ENCODE measurements at regions not wholly inside any gene's neighbourhood (a gene's known extent, or its start where the extent isn't known, plus 50 kb on each side); places are given as distances from the start of the nearest gene placed in this dataset.

DNA sequence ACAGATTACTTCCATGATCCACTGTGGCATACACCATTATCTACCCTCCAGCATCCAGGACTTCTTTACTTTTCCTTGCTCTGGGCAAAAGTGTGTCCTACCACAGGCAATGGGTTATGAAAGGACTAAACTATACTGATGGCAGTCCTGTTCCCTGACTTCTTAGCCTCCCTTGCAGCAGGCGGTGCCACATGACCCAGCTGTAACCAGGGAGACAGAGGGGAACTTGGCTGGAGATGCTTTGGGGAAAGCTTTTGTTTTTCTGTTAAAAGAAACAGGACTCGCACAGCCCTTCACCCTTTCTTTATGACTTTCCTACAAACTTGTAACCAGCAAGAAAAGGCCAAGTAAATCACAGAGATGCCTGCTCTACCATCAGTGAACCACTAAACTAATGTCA, 394.4 kb downstream of the PCNX1 start:
- Mint-ChIP-seq H3K36me3 (no peaks in the 10 kb centered on the region), H3K4me3 (no peak overlapping the region), H3K27me3 (no peaks in the 10 kb centered on the region), H3K27ac (no peak overlapping the region), H3K9me3 (peaks cover 9% of the 10 kb centered on the region), H3K4me1 (ENCODE audit: unreplicated experiment) (no peaks in the 10 kb centered on the region)
- DNase-seq (ENCODE audit: extremely low spot score, unreplicated experiment) = no peak
- TF ChIP-seq, protein P1, sequence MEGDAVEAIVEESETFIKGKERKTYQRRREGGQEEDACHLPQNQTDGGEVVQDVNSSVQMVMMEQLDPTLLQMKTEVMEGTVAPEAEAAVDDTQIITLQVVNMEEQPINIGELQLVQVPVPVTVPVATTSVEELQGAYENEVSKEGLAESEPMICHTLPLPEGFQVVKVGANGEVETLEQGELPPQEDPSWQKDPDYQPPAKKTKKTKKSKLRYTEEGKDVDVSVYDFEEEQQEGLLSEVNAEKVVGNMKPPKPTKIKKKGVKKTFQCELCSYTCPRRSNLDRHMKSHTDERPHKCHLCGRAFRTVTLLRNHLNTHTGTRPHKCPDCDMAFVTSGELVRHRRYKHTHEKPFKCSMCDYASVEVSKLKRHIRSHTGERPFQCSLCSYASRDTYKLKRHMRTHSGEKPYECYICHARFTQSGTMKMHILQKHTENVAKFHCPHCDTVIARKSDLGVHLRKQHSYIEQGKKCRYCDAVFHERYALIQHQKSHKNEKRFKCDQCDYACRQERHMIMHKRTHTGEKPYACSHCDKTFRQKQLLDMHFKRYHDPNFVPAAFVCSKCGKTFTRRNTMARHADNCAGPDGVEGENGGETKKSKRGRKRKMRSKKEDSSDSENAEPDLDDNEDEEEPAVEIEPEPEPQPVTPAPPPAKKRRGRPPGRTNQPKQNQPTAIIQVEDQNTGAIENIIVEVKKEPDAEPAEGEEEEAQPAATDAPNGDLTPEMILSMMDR (conservative IDR thresholded peaks at IDR 0.05) = no peak

DNA sequence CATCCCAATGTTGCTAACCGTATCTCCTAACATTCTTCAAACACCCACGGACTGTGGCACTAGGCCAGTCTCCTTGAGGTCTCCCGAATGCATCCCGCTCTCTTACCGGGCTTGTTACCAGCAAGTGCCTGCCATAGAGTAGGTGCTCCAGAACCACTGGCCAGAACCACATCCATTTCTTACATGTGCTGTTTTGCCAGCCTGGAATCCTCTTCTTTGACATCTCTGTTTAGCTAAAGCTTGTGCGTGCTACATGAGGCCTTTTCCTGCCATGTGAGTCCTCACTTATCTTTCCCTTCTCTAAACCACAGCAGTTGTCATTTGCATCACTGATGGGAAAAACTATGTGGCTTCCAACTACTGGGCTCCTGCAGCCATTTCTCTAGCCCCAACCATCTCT, 397.4 kb downstream of the PCNX1 start:
- no peaks in the 10 kb centered on the region for H3K36me3 Mint-ChIP-seq
- peaks cover 9% of the 10 kb centered on the region for H3K9me3 Mint-ChIP-seq
- TF ChIP-seq, protein P1 (conservative IDR thresholded peaks at IDR 0.05) = no peak
- H3K27me3 Mint-ChIP-seq = peaks cover 3% of the 10 kb centered on the region
- no peaks in the 10 kb centered on the region for H3K4me1 Mint-ChIP-seq (ENCODE audit: unreplicated experiment)
- no peak overlapping the region for H3K27ac Mint-ChIP-seq
- H3K4me3 Mint-ChIP-seq = no peak overlapping the region
- no peak for DNase-seq (ENCODE audit: extremely low spot score, unreplicated experiment)

DNA sequence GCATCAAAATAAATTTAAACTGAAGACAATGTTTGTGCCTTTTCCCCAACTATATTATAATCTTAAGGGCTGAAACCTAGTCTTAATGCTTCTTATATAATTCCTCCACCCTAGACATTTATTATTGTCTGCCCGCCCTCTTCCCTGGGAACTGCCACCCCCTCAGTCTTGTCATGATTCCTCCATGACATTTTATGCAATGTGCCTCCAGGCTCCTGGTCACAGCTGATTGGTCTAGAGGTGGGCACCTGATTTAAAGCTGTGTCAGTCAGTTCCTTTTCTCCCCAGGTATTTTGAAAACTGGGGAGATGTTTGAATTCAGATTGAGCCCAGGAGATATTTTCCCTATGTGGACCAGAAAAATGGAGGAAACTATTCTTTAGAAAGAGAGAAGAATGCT, 401.4 kb downstream of the PCNX1 start:
- Mint-ChIP-seq H3K4me1 (ENCODE audit: unreplicated experiment) (no peaks in the 10 kb centered on the region), H3K36me3 (no peaks in the 10 kb centered on the region), H3K4me3 (no peak overlapping the region), H3K27ac (no peak overlapping the region), H3K9me3 (peaks cover 14% of the 10 kb centered on the region), H3K27me3 (peaks cover 6% of the 10 kb centered on the region)
- no peak for DNase-seq (ENCODE audit: extremely low spot score, unreplicated experiment)
- TF ChIP-seq, protein P1 (conservative IDR thresholded peaks at IDR 0.05) = no peak

DNA sequence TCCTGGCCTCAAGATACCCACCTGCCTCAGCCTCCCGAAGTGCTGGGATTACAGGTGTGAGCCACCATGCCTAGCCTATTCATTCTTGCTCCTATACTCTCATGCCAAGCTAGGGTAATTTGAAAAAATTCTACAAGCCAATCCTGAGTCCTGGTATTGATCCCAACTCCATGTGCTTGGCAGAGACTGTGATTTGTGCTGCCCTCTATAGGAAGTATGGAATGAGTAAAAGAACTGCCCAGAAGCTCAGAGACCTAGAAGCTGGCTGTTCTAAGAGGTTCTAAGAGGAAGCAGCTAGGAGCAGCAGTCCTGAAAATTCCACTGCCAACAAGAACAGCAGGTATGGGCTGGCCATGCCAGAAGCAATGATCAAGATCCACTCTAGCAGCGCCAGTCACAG, 402.5 kb downstream of the PCNX1 start:
- Mint-ChIP-seq H3K36me3 (no peaks in the 10 kb centered on the region), H3K27me3 (peaks cover 6% of the 10 kb centered on the region), H3K4me1 (ENCODE audit: unreplicated experiment) (no peaks in the 10 kb centered on the region), H3K4me3 (no peak overlapping the region), H3K9me3 (peaks cover 13% of the 10 kb centered on the region), H3K27ac (no peak overlapping the region)
- no peak for DNase-seq (ENCODE audit: extremely low spot score, unreplicated experiment)
- TF ChIP-seq, protein P1 (conservative IDR thresholded peaks at IDR 0.05) = peak; percentile 27

DNA sequence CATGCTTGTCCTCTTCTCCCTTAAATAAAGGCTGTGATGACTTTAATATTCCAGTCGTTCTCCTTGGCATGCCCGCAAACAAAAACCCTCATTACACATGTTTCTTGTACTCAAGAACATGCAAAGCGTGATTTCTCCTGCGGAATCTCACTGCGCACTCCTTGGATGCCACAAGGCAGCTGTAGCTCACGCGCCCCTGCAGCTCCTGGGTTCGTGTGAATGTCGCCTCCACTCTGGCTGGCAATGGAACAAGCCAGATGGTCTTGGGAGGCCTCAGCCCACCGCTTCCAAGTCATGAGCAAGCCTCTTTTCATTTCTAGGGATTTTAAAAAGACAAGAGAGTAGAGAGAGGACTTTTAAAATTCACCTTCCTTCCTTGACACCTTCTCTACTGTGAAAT, 403.8 kb downstream of the PCNX1 start:
- no peak for DNase-seq (ENCODE audit: extremely low spot score, unreplicated experiment)
- peaks cover 11% of the 10 kb centered on the region for H3K27me3 Mint-ChIP-seq
- peaks cover 6% of the 10 kb centered on the region for H3K9me3 Mint-ChIP-seq
- H3K36me3 Mint-ChIP-seq = no peaks in the 10 kb centered on the region
- TF ChIP-seq, protein P1 (conservative IDR thresholded peaks at IDR 0.05) = no peak
- H3K4me1 Mint-ChIP-seq (ENCODE audit: unreplicated experiment) = no peaks in the 10 kb centered on the region
- H3K27ac Mint-ChIP-seq = no peak overlapping the region
- H3K4me3 Mint-ChIP-seq = no peak overlapping the region

DNA sequence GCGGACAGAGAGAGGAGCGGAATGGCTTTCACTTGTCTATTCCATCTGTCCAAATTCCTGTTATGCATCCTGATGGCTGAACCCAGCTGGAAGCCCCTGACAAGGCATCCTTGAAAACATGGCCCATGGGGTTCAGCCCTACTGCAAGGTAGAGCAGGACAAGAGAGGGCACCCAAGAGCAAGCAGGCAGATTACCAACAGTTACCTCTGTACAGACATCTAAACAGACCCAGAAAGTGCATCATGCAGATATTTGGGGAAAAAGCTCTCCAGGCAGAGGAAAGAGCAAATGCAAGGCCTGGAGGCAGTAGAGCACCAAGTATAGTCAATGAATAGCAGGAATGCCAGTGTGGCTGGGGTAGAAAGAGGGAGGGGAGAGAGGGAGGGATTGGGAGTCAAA, 407.5 kb downstream of the PCNX1 start:
- H3K36me3 Mint-ChIP-seq = no peaks in the 10 kb centered on the region
- no peak for DNase-seq (ENCODE audit: extremely low spot score, unreplicated experiment)
- TF ChIP-seq, protein P1 (conservative IDR thresholded peaks at IDR 0.05) = no peak

More for the DNA sequence above, 407.5 kb downstream of the PCNX1 start:
- H3K4me3 Mint-ChIP-seq = no peak overlapping the region
- H3K27ac Mint-ChIP-seq = no peak overlapping the region
- no peaks in the 10 kb centered on the region for H3K4me1 Mint-ChIP-seq (ENCODE audit: unreplicated experiment)
- H3K27me3 Mint-ChIP-seq = peaks cover 7% of the 10 kb centered on the region
- H3K9me3 Mint-ChIP-seq = peaks cover 6% of the 10 kb centered on the region

Data from type B pancreatic cell (in vitro differentiated cells).